ENCODE measurements at regions not wholly inside any gene's neighbourhood (a gene's known extent, or its start where the extent isn't known, plus 50 kb on each side); places are given as distances from the start of the nearest gene placed in this dataset.

DNA sequence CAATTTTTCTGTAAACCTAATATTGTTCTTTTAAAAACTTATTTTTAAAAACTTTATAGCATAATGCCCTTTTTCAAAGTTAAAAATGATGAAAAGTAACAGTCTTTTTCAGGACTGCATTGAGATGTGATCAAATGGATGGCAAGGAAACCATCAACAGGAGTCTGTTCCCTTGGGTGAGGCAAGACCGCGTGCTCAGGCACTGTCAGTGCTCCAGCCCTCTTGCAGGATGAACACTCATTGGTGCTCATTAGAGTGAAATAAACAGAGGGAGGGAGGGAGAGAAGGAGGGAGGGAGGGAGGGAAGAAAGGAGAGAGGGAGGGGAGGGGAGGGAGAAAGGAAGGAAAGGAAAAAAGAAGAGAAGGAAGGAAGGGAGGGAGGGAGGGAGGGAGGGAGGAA, 145.7 kb upstream of the CHST15 start:
- DNase-seq = no peak

DNA sequence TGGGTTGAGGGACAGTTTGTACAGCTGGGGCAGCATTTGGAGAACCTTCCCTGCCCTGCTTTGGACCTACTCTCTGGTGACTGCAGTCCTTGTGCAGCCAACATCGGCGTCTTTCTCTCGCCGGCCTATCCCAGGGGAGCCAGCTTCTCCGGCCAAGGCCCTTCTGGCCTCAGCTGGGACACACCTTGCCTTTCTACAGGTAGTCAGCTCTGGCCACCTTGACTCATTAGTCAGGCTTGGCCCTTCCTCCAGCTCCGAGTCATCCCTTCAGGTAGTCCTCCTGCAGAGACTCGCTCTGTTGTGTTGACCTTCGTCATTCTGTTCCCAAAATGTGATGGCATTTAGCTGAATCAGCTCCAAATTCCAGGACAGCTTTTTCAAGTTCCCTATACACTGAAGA, 145.0 kb upstream of the CHST15 start:
- no peak for DNase-seq

DNA sequence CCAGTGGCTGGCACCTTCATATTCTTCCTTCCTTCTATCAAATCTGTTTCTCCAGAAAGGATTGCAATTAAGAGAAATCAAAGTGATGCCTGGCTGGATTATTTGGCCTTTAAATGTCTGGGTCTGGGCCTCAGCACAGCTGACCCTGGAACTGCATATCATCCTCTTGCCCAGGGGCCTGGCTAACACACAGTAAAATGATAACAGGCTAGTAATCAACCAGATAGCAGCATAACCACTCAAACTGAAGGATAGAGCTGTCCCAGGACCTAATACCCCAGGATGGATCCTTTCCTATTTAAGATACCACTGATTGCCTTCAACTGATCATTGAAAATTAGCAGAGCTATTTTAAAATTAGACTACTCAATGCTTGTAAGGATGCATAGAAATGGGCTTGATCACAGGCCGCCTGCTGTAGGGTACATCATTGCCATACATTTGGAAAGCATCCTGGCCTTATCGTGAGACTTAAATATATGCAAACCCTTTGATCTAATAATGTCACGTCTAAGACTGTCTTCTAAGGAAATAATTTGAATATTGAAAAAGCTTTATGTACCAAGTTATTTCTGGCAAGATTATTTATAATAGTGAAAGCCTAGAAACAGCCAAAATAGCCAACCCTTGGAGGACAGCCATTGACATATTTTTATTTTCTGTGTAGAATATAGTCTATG, 144.0 kb upstream of the CHST15 start:
- no peak for DNase-seq

DNA sequence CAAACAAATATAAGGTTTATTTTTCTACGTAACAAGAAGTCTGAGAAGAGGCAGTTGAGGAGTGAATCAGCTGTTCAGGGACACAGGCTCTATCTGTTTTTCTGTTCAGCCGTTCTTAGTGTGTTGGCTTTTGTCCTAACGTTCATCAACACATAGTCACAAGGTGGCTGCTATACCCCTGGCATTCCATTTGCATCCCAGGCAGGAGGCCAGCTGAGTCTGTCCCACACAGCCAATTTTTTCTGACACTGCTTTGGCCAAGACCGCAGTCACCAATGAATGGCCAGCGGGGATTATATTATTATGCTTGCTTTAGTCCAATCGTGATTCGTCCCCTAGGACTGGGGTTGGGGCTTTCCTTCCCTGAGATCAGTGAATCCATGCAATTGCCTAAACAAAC, 143.4 kb upstream of the CHST15 start:
- DNase-seq = no peak

DNA sequence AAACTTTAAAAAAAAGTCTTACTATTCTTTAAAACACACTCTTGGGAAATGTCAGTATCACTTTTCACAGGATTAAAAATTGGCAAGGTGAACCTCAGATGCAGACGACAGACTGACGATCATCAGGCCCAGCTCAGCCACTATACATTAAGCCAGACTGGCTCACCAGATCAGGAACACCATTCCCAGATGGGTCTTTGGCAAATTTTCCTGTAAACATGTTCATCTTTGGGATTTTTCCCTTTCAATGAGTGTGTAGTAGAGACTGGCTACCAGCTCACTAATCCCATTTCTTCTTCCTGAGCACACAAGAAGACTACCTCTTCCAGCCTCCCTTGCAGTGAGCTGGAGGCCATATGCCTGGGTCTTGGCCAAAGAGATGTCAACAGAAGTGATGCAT, 142.7 kb upstream of the CHST15 start:
- no peak for DNase-seq

DNA sequence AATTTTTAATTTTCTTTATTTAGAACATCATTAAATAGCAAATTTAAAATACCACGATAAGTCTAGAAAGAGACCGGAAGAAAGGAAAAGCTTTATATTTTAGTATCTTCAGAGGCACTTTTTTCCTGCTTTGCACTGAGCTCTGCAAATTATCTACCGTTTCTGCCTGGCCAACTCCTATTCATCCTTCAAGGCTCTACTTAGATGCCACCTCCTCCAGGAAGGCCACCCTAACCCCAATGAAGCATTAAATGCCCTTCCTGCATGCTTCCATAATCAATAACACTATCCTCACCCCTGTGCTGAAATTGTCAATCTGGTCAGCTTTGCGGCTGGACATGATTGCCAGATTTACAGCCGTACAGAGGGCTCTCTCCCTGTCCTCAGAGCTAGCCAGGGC, 141.8 kb upstream of the CHST15 start:
- no peak for DNase-seq

DNA sequence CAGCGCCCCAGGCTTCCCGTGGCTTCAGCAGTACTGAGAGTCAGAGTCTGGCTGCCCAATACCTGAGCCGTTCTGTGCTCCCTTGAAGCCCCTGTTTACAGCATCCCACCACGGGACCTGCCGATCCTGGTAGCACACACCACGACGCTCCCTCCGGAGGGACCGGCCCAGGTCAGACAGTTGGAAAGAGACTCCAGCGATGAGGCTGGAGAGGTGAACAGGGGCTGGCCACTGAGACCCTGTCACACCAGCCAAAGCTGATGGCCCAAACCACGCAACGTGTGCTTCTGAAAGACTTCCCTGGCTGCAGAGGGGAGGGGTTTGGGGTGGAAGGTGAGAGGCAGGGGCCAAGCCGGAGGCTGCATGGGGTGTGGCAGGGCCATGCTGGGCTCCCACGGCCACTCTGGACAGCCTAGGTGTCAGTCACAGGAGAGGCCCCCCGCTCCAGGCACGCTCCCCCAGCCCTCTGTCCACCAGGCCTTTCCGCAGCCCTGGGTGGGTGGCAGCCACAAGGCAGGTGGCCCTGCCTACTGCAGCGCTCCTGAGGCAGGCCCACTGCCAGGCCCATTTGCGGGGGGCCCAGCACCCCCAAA, 140.2 kb upstream of the CHST15 start:
- DNase-seq = no peak

DNA sequence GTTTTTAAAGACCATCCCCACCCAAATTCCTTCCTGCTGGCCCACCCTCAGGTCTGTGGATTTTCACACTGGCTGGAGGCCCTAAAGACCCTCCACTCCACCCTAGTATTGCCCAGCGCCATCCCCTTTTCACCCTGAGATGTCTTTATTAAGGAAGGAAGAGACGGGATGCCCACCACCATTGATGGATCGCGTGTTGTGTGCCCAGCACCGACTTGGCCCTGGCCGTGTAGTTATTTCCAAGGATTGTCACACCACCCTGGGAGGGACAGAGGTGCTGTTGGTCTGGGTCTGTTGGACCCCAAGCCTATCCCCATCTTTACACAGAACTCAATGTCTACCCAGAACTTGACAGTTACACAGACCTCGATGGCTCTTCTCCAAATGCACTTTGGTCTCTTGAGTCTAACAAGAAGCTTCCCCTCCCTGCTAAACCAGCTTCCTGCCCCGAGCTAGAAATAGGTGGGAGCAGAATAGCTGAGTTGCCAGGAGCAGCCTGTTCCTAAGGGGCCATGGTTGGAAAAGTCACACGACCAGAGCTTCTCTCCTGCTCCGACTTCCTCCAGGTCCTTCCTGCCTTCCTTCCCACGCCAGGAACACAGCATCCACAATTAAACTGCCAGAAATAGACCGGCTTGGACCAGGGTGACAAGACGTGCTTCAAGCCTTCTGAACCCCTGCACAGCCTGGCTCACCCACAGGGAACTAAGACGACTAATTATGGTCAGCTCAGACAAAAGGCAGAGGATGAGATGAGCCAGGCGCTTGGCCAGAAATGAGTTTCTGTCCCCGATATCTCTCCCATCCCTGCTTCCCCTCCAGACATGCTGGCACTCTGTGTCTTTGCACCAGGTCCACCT, 139.5 kb upstream of the CHST15 start:
- no peak for DNase-seq

DNA sequence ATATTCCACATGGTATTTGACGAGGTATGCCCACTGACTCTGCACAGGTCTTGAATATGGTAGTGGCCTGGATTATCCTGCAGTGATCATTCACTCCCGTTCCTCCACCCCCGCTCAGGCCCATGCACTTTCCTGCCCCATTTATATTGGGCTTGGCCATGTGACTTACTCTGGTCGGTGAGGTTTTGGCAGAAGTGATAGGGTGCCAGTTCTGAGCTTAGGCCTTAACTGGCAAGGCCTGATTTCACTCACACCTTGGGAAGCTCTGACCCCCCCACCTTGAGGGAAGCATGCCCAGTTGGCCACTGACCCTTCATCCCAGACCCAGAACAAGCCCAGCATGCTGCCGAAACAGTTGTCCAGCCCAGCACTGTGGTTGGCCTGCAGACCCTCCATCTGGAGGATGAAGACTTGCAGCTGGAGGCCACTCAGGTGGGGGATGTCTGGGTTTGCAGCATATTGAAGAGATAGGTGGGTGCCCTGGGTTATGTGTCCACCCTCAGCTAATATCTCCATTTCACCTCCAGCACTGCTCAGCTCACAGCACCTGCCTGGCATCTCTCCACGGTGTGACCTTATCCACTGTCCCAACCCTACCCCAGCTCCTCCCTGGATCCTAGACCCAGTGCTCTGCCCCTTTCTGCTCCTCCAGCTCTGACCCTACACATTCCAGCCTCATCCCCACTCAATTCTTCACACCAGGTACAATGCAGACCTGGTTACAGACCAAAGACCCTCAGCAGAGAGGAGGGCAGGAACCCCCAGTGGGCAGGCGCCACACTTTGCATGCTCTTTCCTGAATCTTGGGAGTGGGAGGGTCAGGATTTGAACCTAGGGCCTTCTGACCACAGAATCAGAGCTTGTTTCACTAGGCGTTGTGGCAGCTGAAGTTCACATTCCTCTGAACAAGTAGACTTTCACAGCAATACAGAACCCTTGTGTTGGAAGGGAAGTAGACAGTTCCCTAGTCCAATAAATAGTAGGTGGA, 138.1 kb upstream of the CHST15 start:
- DNase-seq = no peak

DNA sequence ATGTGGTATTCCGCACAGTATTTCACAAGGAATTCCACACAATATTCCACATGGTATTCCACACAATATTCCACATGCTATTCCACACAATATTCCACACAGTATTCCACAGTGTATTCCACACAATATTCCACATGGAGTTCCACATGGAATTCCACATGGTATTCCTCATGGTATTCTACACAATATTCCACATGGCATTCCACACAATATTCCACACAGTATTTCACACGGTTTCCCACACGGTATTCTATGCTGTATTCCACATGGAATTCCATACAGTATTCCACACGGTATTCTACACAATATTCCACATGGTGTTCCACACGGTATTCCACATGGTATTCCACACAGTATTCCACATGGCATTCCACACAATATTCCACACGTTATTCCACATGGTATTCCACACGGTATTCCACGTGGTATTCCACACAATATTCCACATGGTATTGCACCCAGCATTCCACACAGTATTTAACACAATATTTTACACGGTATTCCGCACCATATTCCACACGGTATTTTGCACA, 137.3 kb upstream of the CHST15 start:
- DNase-seq = no peak

DNA sequence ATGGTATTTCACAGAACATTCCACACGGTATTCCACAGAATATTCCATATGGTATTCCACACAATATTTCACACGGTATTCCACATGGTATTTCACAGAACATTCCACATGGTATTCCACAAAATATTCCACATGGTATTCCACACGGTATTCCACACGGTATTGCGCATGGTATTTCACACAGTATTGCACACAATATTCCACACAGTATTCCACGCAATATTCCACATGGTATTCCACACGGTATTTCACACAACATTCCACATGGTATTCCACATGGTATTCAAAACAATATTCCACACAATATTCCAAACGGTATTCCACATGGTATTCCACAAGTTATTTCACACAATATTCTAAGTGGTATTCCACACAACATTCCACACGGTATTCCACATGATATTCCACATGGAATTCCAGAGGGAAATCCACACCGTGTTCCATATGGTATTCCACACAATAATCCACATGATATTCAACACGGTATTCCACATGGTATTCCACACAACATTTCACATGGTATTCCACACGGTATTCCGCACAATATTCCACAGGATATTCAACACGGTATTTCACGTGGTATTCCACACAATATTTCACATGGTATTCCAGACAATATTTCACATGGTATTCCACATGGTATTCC, 136.7 kb upstream of the CHST15 start:
- no peak for DNase-seq

DNA sequence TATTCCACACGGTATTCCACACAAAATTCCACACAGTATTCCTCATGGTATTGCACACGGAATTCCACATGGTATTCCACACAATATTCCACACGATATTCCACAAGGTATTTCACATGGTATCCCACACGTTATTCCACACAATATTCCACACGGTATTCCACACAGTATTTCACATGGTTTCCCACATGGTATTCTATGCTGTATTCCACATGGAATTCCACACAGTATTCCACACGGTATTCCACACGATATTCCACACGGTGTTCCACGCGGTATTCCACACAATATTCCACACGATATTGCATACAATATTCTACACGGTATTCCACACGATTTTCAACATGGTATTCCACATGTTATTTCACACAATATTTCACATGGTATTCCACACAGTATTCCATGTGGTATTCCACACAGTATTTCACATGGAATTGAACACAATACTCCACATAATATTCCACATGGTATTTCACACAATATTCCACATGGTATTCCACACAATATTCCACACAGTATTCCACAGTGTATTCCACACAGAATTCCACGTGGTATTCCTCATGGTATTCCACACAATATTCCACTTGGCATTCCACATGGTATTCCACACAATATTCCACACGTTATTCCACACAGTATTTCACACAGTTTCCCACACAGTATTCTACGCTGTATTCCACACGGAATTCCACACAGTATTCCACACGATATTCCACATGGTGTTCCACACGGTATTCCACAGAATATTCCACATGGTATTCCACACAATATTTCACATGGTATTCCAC, 136.0 kb upstream of the CHST15 start:
- no peak for DNase-seq

DNA sequence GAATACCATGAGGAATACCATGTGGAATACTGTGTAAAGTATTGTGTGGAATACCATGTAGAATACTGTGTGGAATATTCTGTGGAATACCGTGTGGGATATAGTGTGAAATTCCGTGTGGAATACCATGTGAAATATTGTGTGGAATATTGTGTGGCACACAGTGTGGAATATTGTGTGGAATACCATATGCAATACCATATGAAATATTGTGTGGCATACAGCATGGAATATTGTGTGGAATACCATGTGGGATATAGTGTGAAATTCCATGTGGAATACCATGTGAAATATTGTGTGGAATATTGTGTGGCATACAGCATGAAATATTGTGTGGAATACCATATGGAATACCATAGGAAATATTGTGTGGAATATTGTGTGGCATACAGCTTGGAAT, 135.1 kb upstream of the CHST15 start:
- DNase-seq = no peak

DNA sequence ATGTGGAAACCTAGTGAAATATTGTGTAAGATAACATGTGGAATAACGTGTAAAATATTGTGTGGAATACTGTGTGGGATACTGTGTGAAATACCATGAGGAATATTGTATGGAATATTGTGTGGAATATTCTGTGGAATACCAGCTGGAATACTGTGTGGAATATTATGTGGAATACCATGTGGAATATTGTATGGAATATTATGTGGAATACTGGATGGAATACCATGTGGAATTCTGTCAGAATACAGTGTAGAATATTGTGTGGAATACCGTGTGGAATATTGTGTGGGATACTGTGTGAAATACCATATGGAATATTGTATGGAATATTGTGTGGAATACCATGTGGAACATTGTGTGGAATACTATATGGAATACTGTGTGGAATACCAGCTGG, 134.6 kb upstream of the CHST15 start:
- DNase-seq = no peak

DNA sequence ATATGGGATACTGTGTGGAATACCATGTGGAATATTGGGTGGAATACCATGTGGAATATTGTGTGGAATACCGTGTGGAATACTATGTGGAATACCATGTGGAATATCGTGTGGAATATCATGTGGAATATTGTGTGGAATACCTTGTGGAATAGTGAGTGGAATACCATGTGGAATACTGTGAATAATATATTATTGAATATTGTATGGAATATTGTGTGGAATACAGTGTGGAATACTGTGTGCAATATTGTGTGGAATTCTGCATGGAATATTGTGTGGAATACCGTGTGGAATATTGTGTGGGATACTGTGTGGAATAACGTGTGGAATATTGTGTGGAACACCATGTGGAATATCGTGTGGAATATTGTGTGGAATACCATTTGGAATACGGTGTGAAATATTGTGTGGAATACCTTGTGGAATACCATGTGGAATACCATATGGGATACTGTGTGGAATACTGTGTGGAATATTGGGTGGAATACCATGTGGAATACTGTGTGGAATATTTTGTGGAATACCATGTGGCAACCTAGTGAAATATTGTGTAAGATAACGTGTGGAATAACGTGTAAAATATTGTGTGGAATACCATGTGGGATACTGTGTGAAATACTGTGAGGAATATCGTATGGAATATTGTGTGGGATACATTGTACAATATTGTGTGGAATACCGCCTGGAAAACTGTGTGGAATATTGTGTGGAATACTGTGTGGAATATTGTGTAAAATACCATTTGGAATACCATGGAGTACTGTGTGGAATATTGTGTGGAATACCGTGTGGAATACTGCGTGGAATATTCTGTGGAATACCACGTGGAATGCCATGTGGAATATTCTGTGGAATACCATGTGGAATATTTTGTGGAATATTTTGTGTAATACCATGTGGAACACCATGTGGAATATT, 133.9 kb upstream of the CHST15 start:
- DNase-seq = no peak

DNA sequence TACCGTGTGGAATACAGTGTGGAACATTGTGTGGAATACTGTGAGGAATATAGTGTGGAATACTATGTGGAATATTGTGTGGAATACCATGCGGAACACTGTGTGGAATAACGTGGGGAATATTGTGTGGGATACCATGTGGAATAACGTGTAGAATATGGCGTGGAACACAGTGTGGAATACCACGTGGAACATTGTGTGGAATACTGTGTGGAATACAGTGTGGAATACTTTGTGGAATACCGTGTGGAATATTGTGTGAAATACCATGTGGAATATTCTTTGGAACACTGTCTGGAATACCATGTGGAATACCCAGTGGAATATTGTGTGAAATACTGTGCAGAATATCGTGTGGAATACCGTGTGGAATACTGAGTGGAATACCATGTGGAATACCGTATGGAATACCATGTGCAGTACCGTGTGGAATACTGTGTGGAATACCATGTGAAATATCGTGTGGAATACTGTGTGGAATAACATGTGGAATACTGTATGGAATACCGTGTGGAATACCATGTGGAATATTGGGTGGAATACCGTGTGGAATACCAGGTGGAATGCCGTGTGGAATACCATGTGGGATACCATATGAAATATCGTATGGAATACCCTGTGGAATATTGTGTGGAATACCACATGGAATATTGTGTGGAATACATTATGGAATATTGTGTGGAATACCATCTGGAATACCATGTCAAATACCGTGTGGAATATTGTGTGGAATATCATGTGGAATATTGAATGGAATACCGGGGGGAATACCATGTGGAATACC, 133.1 kb upstream of the CHST15 start:
- no peak for DNase-seq

DNA sequence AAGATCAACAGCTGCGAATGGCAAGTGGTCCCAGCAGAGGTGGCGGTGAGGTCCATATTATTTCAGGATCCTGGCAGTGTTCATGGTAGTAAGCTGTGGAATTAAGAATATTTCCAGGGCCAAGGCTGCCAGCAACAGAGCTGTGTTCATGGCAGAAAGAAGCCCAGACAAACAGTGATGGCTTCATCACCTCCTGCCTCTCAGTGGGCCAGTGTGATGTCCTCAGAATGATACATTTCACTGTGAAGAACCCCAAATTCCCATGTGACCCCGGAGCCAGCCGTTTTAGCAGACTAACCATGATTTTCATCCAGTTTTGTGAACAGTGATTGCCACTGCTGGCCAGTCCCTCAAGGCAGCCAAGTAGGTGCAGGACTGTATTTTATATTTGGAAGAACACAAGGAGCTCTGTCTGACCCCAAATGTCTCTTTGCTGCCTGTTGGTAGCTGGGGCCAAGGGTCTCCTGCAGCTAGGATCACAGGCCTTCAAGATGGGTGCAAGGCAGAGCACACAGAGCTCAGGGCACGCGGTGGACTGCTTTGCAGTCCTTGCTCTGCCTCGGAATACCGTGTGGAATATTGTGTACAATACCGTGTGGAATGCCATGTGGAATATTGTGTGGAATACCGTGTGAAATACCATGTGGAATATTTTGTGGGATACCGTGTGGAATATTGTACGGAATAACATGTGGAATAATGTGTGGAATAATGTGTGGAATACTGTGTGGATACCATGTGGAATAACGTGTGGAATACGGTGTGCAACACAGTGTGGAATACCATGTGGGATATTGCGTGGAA, 132.3 kb upstream of the CHST15 start:
- DNase-seq = no peak

DNA sequence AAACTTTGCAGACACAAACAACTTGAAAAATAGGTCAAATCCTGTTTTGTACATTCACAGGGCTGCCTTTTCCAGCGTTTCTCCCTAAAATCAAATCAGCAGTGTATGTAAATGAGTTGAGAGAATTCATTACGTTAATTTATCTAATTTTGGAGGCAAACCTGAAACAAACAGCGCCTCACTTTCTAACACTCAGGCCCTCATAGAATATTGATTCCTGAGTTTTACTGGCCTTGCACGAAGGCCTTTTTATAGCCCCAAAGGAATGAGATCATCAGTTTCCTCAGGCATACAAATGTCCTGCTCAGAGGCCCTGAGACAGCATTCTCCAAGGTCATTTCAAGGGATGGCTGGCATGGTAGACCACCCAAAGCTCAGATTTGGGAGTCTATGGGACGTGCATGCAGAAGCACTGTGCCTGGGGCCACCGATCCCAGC, 131.7 kb upstream of the CHST15 start:
- DNase-seq = no peak
